ENCODE measurements at regions not wholly inside any gene's neighbourhood (a gene's known extent, or its start where the extent isn't known, plus 50 kb on each side); places are given as distances from the start of the nearest gene placed in this dataset.

- TF ChIP-seq ZNF331 (CRISPR knock-in tag; IDR thresholded peaks at IDR 0.05; ENCODE audit: low read depth) (no peak), CTCF (conservative IDR thresholded peaks at IDR 0.05; ENCODE audit: low read depth in 2 of 2) (no peak), ZNF114 (CRISPR knock-in tag; IDR thresholded peaks at IDR 0.05) (no peak)
Observed at GRCh38 chr14:42961509-42961908, 1354.8 kb downstream of the LRFN5 start (continued).

GRCh38 chr14:42950363-42950762 lies 1343.7 kb downstream of the LRFN5 start:
- no peaks in the 10 kb centered on the region for H3K36me3 ChIP-seq (ENCODE audit: insufficient read depth)
- H3K27me3 ChIP-seq (ENCODE audit: insufficient read depth), result no peaks in the 10 kb centered on the region
- no peaks in the 10 kb centered on the region for H3K79me2 ChIP-seq (replicated peaks; ENCODE audit: insufficient read depth)
- H2AFZ ChIP-seq, result no peak overlapping the region
- Mint-ChIP-seq H3K27me3 (ENCODE audit: insufficient read depth, low read depth, poor library complexity) (no peaks in the 10 kb centered on the region), H3K36me3 (ENCODE audit: low read depth) (no peaks in the 10 kb centered on the region; the same call in 2 of the 3 replicates), H3K4me3 (no peak overlapping the region), H3K9me3 (peaks cover 8% of the 10 kb centered on the region), H3K27ac (no peak overlapping the region), H3K4me1 (no peaks in the 10 kb centered on the region)
- H3K4me2 ChIP-seq, result no peak overlapping the region
- ATAC-seq (no peak), DNase-seq (ENCODE audit: low spot score) (no peak)
- no peaks in the 10 kb centered on the region for H3F3A ChIP-seq (replicated peaks; ENCODE audit: low read depth)
- no peaks in the 10 kb centered on the region for H4K20me1 ChIP-seq (replicated peaks; ENCODE audit: insufficient read depth)
- H3K9me2 ChIP-seq (ENCODE audit: insufficient read depth), result peaks cover 12% of the 10 kb centered on the region
- H3K27ac ChIP-seq (ENCODE audit: low read depth), result no peak overlapping the region
- no peaks in the 10 kb centered on the region for H3K4me1 ChIP-seq (ENCODE audit: insufficient read depth)
- H3K4me3 ChIP-seq, result no peak overlapping the region
- TF ChIP-seq EZH2 (IDR thresholded peaks at IDR 0.05; ENCODE audit: low read depth, unreplicated experiment) (no peak), EZH2phosphoT487 (IDR thresholded peaks at IDR 0.05; ENCODE audit: unreplicated experiment) (no peak), NANOG (IDR thresholded peaks at IDR 0.05; ENCODE audit: borderline replicate concordance) (no peak), JUNB (IDR thresholded peaks at IDR 0.05; ENCODE audit: unreplicated experiment) (no peak), ETS1 (IDR thresholded peaks at IDR 0.05) (no peak), REST (IDR thresholded peaks at IDR 0.05; ENCODE audit: unreplicated experiment) (no peak), ZNF331 (CRISPR knock-in tag; IDR thresholded peaks at IDR 0.05; ENCODE audit: low read depth) (no peak), POLR2AphosphoS5 (IDR thresholded peaks at IDR 0.05; ENCODE audit: low read depth) (no peak), STAT1 (IDR thresholded peaks at IDR 0.05; ENCODE audit: unreplicated experiment) (no peak), ZNF114 (CRISPR knock-in tag; IDR thresholded peaks at IDR 0.05) (no peak), CTCF (conservative IDR thresholded peaks at IDR 0.05; ENCODE audit: low read depth in 2 of 2) (no peak)

Data from GM23338 (cell line).